ENCODE measurements at regions not wholly inside any gene's neighbourhood (a gene's known extent, or its start where the extent isn't known, plus 50 kb on each side); places are given as distances from the start of the nearest gene placed in this dataset.

DNA sequence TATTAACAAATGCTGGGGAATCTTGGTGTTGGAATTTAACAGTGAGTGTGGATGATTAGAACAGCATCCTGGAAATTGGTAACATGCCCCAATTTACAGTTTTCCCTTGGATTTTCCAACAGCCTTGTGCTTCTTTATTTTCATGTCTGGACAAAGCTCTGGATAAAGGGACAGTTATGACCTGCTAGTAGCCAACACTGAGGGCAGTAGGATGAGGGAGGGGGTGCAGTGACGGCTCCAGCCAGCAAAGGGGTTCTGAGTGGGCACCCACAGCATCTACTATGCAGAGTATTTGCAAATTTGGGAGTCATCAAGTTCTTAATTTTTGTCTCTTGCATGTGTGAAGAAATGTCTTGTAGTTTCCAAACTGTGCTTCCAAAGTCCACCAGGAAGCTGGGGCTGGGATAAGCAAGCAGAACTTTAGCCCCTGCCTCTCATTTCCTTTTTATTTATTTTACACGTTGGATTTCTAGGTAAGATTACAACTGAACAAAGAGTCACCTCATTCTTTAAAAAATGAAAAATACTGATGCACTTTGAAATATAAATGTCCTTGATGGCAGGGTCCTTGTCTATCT, 63.0 kb upstream of the SELENOP start:
- Histone ChIP-seq H3K4me1 (replicated peaks in 1 of 2; ENCODE audit: control insufficient read depth in 2 of 2, insufficient read depth in 2 of 2, low read length in 2 of 2) (peaks cover 17 to 42% of the 10 kb centered on the region in 2 experiments; a peak in 4 of 5 replicates), H3K79me2 (ENCODE audit: control insufficient read depth, insufficient read depth, low read length) (no peaks in the 10 kb centered on the region), H3K27me3 (ENCODE audit: control insufficient read depth in 2 of 2, insufficient read depth in 2 of 2, low read length in 2 of 2) (no peaks in the 10 kb centered on the region), H3K9ac (ENCODE audit: insufficient read depth in 1 of 2, low read depth in 2 of 2, low read length in 2 of 2) (no peak overlapping the region), H3K36me3 (ENCODE audit: control insufficient read depth, insufficient read depth, low read length) (no peaks in the 10 kb centered on the region), H3K9me3 (replicated peaks; ENCODE audit: control insufficient read depth, insufficient read depth, low read depth, low read length) (no peaks in the 10 kb centered on the region), H3K4me3 (no peak overlapping the region), H3K4me2 (ENCODE audit: insufficient read depth, low read length) (no peak overlapping the region), H4K20me1 (replicated peaks; ENCODE audit: control insufficient read depth, insufficient read depth, low read length) (no peaks in the 10 kb centered on the region), H2AFZ (ENCODE audit: low read depth, low read length) (no peak overlapping the region), H3K9me1 (ENCODE audit: control insufficient read depth, insufficient read depth, low read length) (no peaks in the 10 kb centered on the region), H3K27ac (ENCODE audit: extremely low read depth, low read depth, low read length) (no peak overlapping the region)
- POLR2A ChIA-PET = no interaction called here
- FAIRE-seq (no peak), ATAC-seq (no peak), DNase-seq (ENCODE audit: extremely low read depth in 1 of 4, low spot score in 3 of 4) (no peak)
- TF ChIP-seq SMC3 (conservative IDR thresholded peaks at IDR 0.05; ENCODE audit: insufficient read depth, low read depth, low read length) (no peak), ZBED1 (IDR thresholded peaks at IDR 0.05) (no peak), SP2 (IDR thresholded peaks at IDR 0.05; ENCODE audit: extremely low read depth, low read depth, low read length, poor library complexity, severe bottlenecking) (no peak), ZNF197 (CRISPR knock-in tag; IDR thresholded peaks at IDR 0.05; ENCODE audit: low read depth) (no peak), SMARCA4 (IDR thresholded peaks at IDR 0.05) (no peak), NR4A1 (CRISPR knock-in tag; IDR thresholded peaks at IDR 0.05) (no peak), NR4A1 (tag; IDR thresholded peaks at IDR 0.05) (no peak), ZEB2 (IDR thresholded peaks at IDR 0.05) (no peak), HMG20B (CRISPR knock-in tag; IDR thresholded peaks at IDR 0.05) (no peak), JUND (IDR thresholded peaks at IDR 0.05; ENCODE audit: borderline replicate concordance, low read depth, low read length) (no peak), JUND (tag; IDR thresholded peaks at IDR 0.05; ENCODE audit: borderline replicate concordance, low read depth, low read length) (no peak), HNRNPL (IDR thresholded peaks at IDR 0.05; ENCODE audit: low read depth, low read length) (no peak), SMAD4 (CRISPR knock-in tag; conservative IDR thresholded peaks at IDR 0.05) (no peak), DDX20 (tag; IDR thresholded peaks at IDR 0.05; ENCODE audit: low read depth) (no peak), PML (IDR thresholded peaks at IDR 0.05; ENCODE audit: low read length) (no peak), MIER1 (IDR thresholded peaks at IDR 0.05; ENCODE audit: low read depth) (no peak), PTBP1 (IDR thresholded peaks at IDR 0.05; ENCODE audit: low read depth, low read length) (no peak)
- TF ChIP-seq, protein P1, sequence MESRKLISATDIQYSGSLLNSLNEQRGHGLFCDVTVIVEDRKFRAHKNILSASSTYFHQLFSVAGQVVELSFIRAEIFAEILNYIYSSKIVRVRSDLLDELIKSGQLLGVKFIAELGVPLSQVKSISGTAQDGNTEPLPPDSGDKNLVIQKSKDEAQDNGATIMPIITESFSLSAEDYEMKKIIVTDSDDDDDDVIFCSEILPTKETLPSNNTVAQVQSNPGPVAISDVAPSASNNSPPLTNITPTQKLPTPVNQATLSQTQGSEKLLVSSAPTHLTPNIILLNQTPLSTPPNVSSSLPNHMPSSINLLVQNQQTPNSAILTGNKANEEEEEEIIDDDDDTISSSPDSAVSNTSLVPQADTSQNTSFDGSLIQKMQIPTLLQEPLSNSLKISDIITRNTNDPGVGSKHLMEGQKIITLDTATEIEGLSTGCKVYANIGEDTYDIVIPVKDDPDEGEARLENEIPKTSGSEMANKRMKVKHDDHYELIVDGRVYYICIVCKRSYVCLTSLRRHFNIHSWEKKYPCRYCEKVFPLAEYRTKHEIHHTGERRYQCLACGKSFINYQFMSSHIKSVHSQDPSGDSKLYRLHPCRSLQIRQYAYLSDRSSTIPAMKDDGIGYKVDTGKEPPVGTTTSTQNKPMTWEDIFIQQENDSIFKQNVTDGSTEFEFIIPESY (CRISPR knock-in tag; IDR thresholded peaks at IDR 0.05) = no peak
- TF ChIP-seq, protein P2, sequence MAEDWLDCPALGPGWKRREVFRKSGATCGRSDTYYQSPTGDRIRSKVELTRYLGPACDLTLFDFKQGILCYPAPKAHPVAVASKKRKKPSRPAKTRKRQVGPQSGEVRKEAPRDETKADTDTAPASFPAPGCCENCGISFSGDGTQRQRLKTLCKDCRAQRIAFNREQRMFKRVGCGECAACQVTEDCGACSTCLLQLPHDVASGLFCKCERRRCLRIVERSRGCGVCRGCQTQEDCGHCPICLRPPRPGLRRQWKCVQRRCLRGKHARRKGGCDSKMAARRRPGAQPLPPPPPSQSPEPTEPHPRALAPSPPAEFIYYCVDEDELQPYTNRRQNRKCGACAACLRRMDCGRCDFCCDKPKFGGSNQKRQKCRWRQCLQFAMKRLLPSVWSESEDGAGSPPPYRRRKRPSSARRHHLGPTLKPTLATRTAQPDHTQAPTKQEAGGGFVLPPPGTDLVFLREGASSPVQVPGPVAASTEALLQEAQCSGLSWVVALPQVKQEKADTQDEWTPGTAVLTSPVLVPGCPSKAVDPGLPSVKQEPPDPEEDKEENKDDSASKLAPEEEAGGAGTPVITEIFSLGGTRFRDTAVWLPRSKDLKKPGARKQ (CRISPR knock-in tag; IDR thresholded peaks at IDR 0.05) = no peak
- TF ChIP-seq, protein P3, sequence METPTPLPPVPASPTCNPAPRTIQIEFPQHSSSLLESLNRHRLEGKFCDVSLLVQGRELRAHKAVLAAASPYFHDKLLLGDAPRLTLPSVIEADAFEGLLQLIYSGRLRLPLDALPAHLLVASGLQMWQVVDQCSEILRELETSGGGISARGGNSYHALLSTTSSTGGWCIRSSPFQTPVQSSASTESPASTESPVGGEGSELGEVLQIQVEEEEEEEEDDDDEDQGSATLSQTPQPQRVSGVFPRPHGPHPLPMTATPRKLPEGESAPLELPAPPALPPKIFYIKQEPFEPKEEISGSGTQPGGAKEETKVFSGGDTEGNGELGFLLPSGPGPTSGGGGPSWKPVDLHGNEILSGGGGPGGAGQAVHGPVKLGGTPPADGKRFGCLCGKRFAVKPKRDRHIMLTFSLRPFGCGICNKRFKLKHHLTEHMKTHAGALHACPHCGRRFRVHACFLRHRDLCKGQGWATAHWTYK (CRISPR knock-in tag; IDR thresholded peaks at IDR 0.05) = no peak
- 34% methylated on average over 2 of the region's 2 CpGs for WGBS (ENCODE audit: insufficient coverage, low coverage, missing lambda C conversion rate)
- intact Hi-C loops (cut with micrococcal nuclease) (loop anchor here (5.0 kb wide), 1 partner anchor 42 kb away; no protein-coding TSS in a partner anchor), in situ Hi-C loops (cut with MboI) (loop anchor here (10.0 to 25.0 kb wide), 2 partner anchors 287 to 1010 kb away; no protein-coding TSS in a partner anchor)
- BruUV-seq (replicated peaks) = no TSS peak
- CTCF ChIA-PET (ENCODE audit: low intra/inter-chr PET ratio) = no interaction called here

All from K562 (cell line).